Heart left ventricle (tissue), 13 donors: ENCODE measurements at regions not wholly inside any gene's neighbourhood (a gene's known extent, or its start where the extent isn't known, plus 50 kb on each side); places are given as distances from the start of the nearest gene placed in this dataset.

Experiments used
- POLR2A ChIP-seq, 2 donors: fragments of 450-650 bp; IDR thresholded peaks; one replicate each; pipeline ENCODE4 v1.6.1; 2017; ENCODE audit warnings: antibody characterized with exemption in 2 of 2, mild to moderate bottlenecking in 2 of 2, moderate library complexity in 2 of 2
- TF ChIP-seq, protein P1 (sequence below), 12 donors: fragments of 200-600 bp; sonication (generic) in 4 of 12; IDR thresholded peaks; one replicate each; pipeline versions ENCODE4 v1.5.0 to v1.8.0; 2018 to 2022; ENCODE audit warnings: antibody characterized with exemption in 12 of 12, mild to moderate bottlenecking in 5 of 12
- donor health status: ischemic (EF 13 %, LVEDD 7.1; RV severe dilation, severe dysfunction).
- donor health status: DM: no; HTN: yes; CAD: no.
- donor health status: DM: no; HTN: no; CAD: no.
- donor health status: ischemic (EF 25% LVEDD 6.9; RV normal size, moderate dysfunction).
- donor health status: ischemic (EF 25% LVEDD 5.7; RV mildly dilated, moderate dysfunction).
- donor health status: ischemic (EF 35%, LVEDD 5.7; RV mildly dilated, moderate dysfunction).
- donor health status: nonischemic (EF 11% LVEDD 7.7; RV severe dilation, severe dysfunction).
- donor health status: DM: yes; HTN: yes; CAD: no.
- donor health status: PGD.
- donor health status: ischemic (EF 29% LVEDD 5.4; RV normal size, mild dysfunction).
- donor health status: nonischemic (EF 23%, LVEDD 6.1; RV moderate dilation, normal function).

DNA sequence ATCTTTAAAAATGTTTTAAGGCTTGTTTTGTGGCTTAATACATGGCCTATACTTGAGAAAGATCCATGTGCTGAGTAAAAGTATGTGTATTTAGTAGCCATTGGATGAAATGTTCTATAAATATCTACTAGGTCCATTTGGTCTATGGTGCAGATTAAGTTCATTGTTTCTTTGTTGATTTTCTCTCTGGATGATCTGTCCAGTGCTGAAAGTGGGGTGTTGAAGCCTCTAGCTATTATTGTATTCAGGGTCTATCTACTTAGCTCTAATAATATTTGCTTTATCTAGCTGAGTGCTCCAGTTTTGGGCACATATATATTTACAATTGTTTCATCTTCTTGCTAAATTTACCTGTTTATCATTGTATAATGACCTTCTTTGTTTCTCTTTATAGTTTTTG, 272.2 kb upstream of the NR4A3 start:
- TF ChIP-seq, protein P1, sequence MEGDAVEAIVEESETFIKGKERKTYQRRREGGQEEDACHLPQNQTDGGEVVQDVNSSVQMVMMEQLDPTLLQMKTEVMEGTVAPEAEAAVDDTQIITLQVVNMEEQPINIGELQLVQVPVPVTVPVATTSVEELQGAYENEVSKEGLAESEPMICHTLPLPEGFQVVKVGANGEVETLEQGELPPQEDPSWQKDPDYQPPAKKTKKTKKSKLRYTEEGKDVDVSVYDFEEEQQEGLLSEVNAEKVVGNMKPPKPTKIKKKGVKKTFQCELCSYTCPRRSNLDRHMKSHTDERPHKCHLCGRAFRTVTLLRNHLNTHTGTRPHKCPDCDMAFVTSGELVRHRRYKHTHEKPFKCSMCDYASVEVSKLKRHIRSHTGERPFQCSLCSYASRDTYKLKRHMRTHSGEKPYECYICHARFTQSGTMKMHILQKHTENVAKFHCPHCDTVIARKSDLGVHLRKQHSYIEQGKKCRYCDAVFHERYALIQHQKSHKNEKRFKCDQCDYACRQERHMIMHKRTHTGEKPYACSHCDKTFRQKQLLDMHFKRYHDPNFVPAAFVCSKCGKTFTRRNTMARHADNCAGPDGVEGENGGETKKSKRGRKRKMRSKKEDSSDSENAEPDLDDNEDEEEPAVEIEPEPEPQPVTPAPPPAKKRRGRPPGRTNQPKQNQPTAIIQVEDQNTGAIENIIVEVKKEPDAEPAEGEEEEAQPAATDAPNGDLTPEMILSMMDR (IDR thresholded peaks at IDR 0.05), result no peak
- TF ChIP-seq POLR2A (IDR thresholded peaks at IDR 0.05), result no peak
